T47D (cell line): ENCODE measurements at regions not wholly inside any gene's neighbourhood (a gene's known extent, or its start where the extent isn't known, plus 50 kb on each side); places are given as distances from the start of the nearest gene placed in this dataset.
"Not testable (repeated sequence)": the region's sequence is repeated elsewhere in the genome, so short reads cannot be mapped to it uniquely, and the experiment has no call there.

Experiments
- DNase-seq, 2 experiments: peaks; one replicate each; pipeline versions ENCODE4 v3.0.0 to v3.0.0-alpha.2; 2011 to 2012; ENCODE audit warnings: low read depth in 1 of 2, low spot score in 1 of 2
- JUND ChIP-seq: IDR thresholded peaks from 2 replicates; pipeline ENCODE4 v1.6.1; 2012; ENCODE audit warnings: low read depth
- in situ Hi-C: cut with HindIII; loops from 2 replicates; pipeline ENCODE4 v1.10.0; 2016; ENCODE audit warnings: low sequenced_read_pairs, low pct_unique_long_range_greater_than_20kb

DNA sequence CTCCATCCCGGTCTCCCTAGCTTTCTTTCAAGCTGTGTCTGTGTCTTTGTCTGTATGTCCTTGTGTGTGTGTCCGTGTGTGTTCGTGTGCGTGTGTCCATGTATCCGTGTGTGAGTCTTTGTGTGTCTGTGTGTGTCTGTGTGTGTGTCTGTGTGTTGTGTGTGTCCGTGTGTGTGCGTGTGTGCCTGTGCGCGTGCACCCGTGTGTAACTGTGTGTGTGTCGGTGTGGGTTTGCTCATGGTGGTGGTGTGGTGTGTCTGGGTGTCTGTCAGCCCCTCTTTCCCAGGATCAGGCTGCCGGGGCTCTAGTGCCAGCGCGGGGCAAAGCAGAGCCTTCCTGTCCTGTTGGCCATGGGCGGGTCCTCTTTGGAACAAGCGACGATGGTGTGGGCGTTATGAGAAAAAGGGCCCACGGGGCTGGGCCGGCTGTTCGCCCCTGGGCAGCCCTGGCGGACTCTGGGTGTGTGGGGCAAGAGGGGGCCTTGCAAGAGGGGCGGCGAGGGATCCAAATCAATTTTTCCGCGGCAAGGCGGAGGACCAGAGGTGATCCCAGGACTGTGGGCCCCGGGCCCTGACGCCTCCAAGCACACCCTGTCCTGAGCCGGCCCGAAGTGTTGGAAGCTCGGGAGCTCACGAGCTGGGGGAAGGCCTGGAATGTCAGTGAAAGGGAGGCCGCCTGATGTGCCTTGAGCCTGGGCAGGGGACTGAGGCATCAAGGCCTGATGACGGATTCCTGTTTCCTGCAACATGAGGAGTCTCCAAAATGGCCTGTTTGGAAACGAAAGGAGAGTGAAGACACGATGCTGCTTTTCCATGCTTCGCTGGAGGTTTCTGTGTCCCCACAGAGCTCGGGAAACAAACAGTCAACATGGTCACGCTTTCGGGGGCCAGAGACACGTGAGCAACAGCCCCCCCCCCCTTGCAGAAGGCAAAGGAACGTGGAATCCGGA lies 3929.2 kb upstream of the OR11H1 start:
- in situ Hi-C loops, result no loop called here
- no peak for TF ChIP-seq JUND
- DNase-seq, result no peak

GRCh38 chr22:11599456-11599855 lies 3928.5 kb upstream of the OR11H1 start:
- DNase-seq, in situ Hi-C loops: not testable (repeated sequence)

- in situ Hi-C loops, DNase-seq: not testable (repeated sequence)
Measured at GRCh38 chr22:11600161-11600560, 3927.8 kb upstream of the OR11H1 start.

DNA sequence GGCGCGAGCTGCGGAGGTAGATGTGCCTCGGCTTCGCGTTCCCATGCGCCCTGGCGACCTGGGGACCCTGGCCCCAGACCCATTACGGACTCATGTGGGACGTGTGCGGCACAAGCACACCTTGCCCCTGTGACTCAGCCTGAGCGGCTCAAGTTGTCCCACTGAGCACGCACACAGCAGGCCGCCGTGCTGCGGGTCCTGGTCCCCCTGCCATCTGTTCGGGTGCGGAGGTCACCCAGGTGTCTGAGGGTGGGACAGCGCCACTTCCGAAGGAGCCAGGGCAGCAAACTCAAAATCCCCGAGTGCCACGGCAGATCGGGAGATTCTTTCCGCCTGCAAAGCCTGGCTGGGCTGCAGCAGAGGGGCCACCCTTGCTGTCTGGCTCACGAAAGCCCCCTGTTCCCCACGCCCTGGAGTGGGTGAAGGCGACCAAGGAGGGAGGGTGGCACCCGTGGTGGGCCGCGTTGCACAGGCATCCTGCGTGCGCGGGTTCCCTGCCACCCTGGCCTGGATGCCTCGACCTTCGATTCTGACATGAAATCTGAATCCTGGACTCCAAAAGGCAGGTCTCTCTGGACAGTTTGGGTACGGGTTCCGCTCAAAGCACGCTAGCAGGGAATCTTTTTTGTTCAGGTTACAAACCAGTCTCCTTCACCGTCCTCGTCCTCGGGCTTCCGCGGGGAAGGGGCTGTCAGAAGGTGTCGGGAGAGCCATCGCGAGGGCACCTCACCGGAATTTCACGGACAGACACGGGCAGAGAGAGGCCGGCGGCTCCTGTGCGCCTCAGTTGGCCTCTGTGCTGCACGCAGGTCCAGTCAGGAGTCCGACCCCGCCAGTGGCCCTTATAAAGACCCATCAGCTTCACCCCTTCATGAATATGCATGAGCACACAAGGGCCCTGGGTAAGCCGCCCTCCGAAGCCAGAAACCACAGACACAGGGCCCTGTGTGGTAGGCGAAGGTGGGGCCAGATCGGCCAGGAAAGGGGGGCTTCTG lies 3926.8 kb upstream of the OR11H1 start:
- in situ Hi-C loops, DNase-seq: not testable (repeated sequence)

GRCh38 chr22:11604635-11605395 lies 3923.2 kb upstream of the OR11H1 start:
- DNase-seq, in situ Hi-C loops: not testable (repeated sequence)

GRCh38 chr22:11605468-11605981 lies 3922.5 kb upstream of the OR11H1 start:
- in situ Hi-C loops, result no loop called here
- DNase-seq, result no peak
- TF ChIP-seq JUND, result no peak

- DNase-seq, in situ Hi-C loops: not testable (repeated sequence)
Measured at GRCh38 chr22:11606047-11607000, 3921.7 kb upstream of the OR11H1 start.

DNA sequence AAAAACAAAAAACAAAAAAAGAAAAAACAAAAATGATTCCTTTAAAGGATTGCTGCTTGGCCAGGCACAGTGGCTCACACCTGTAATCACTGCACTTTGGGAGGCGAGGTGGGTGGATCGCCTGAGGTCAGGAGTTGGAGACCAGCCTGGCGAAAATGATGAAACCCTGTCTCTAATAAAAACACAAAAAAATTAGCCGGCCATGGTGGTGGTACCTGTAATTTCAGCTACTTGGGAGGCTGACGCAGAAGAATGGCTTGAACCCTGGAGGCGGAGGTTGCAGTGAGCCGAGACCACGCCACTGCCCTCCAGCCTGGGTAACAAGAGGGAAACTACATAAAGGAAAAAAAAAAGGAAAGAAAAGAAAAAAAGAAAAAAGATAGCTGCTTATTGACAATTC lies 3920.8 kb upstream of the OR11H1 start:
- in situ Hi-C loops, DNase-seq: not testable (repeated sequence)

DNA sequence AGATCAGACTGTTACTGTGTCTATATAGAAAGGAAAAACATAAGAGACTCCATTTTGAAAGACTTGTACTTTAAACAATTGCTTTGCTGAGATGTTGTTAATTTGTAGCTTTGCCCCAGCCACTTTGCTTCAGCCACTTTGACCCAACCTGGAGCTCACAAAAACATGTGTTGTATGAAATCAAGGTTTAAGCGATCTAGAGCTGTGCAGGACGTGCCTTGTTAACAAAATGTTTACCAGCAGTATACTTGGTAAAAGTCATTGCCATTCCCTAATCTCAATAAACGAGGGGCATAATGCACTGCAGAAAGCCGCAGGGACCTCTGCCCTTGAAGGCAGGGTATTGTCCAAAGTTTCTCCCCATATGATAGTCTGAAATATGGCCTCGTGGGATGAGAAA lies 3919.5 kb upstream of the OR11H1 start:
- in situ Hi-C loops, DNase-seq: not testable (repeated sequence)

- in situ Hi-C loops, DNase-seq: not testable (repeated sequence)
Measured at GRCh38 chr22:11609193-11609592, 3918.8 kb upstream of the OR11H1 start.

DNA sequence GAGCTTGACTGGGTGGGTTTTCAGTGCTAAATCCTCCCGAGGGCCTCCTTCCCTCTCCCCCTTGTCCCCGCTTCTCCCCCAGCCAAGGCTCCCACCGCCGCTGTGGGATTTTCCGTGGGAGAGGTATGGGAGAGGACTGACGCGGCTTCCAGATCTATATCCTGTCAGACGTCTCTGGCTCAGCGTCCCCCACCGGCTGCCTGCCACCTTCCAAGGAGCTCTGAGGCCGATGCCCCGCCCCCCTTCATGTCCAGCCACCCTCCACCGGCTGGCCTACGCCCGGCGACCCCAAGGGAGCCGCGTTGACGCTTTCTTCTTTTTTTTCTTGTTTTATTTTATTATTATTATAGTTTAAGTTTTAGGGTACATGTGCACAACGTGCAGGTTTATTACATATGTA lies 3916.7 kb upstream of the OR11H1 start:
- in situ Hi-C loops, DNase-seq: not testable (repeated sequence)

- DNase-seq, in situ Hi-C loops: not testable (repeated sequence)
Measured at GRCh38 chr22:11611876-11612275, 3916.1 kb upstream of the OR11H1 start.

DNA sequence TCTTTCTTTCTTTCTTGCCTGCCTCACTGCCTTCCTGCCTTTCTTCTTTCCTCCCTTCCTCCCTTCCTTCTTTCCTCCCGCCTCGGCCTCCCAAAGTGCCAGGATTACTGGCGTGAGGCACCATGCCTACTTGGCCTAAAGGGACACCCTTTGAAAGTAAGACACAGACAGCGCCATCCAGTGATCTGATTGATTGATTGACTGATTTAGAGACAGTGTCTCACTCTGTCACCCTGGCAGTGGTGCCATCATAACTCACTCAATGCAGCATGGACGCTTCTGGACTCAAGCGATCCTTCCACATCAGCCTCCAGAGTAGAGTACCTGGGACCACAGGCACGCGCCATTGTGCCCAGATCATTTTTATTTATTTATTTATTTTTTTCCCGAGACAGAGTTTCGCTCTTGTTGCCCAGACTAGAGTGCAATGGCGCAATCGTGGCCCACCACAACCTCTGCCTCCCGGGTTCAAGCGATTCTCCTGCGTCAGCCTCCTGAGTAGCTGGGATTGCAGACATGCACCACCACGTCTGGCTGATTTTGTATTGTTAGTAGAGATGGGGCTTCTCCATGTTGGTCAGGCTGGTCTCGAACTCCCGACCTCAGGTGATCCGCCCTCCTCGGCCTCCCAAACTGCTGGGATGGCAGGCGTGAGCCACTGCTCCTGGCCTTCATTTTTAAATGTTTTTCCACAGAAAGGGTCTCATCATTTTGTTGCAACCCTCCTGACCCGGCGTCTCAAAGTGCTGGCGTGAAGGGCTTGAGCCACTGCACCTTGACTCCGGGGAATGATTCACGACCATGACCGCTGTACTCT lies 3914.7 kb upstream of the OR11H1 start:
- in situ Hi-C loops, DNase-seq: not testable (repeated sequence)
